HG02840 (cell line): ENCODE measurements at regions not wholly inside any gene's neighbourhood (a gene's known extent, or its start where the extent isn't known, plus 50 kb on each side); places are given as distances from the start of the nearest gene placed in this dataset.

Source experiments
- ATAC-seq: cut with Tn5 transposase; IDR thresholded peaks from one replicate; pipeline ENCODE4 v1.9.1; 2021; ENCODE audit warnings: mild to moderate bottlenecking, moderate library complexity, moderate number of reproducible peaks; ENCODE audit not compliant: unreplicated experiment, low FRiP score

DNA sequence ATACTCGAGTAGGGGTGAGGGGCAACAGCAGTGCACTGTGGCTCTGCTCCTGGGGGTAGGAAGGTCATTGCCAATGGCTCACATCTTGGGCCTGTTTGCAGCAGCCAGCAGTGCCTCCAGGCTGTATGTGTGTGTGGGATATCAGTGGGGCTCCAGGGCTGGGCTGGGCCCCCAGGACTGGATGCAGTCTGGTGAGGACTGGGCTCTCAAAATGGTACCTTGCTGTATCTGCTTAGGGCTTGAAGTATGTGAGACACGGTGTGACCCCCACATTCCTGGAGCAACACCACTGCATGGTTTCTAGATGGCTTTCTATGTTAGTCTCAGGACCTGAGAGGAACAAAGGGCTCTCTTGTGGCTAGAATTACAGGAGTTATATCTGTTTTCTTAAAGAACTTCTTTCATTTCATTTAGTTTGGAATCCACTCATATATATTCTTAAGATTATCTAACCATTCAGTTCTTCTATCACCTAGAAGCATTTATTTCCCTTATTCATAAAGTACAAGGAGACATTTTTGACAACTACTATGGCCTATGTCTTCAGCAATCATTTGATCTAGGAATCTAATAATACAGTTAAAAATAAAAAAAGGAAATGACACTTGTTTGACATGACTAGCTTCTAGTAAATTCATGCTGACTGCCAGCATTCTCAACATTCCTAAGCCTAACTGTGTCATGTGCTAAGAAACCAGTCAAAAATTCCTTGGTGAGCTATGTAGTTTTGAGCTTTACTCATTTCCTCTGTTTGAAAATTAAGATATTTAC, 443.2 kb upstream of the SEMA3A start:
- no peak for ATAC-seq

- no peak for ATAC-seq
Measured at GRCh38 chr7:84631913-84632312, 437.3 kb upstream of the SEMA3A start.

DNA sequence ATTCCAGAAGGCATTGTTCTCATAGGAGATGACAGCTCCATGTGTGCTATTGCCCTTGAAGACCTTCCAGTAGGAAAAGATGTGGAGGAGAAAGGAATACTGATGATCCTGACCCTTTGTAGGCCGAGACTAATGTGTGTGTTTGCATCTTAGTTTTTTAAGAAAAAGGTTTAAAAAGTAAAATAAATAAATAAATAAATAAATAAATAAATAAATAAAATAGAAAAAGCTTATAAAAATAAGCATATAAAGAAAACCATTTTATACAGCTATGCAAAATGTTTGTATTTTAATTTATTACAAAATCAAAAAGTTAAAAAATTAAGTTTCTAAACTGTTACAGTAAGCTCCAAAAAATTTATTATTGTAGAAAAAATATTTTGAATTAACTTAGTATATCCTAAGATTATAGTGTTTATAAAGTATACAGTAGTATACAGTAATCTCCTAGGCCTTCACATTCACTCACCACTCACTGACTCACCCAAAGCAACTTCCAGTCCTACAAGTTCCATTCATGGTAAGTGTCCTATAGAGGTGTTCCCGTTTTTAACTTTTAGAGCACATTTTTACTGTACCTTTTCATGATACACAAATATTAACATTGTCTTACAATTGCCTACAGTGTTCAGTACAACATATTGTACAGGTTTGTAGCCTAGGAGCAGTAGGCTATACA, 435.2 kb upstream of the SEMA3A start:
- ATAC-seq = no peak

DNA sequence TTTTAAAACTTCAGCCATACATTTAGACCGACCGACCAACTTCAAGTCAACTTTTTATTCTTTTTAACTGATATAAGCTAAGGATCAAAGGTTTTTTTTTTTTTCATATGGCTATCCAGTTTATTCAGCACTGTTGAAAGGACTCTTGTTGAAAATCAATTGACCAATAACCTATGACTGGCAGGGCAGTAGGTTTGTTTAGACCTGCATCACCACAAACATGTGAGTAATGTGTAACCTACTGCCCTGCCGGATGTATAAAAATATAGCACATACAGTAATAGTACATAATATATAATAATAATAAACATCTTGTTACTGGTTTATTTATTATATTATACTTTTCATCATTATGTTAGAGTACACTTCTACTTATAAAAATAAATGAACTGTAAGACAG, 434.6 kb upstream of the SEMA3A start:
- no peak for ATAC-seq

- no peak for ATAC-seq
Measured at GRCh38 chr7:84627250-84627649, 432.7 kb upstream of the SEMA3A start.

DNA sequence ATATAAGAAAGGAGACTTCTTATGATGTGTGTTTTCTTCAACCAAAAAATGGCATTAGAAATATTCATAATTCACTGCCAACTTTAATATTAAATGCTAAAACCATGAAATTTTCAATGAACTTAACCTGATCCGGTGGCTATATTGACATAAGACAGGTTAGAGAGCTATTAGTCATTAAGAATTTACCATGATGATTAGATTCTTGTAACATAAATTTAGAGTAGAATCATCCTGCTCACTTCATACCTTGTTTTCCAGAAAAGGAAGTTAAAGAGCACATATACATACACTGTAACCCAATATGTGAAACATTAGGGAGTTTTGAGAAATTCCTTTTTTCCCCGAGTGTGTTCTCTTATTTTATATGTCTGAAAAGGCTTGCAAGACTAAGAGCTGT, 430.3 kb upstream of the SEMA3A start:
- no peak for ATAC-seq

- no peak for ATAC-seq
Measured at GRCh38 chr7:84624527-84624926, 429.9 kb upstream of the SEMA3A start.

DNA sequence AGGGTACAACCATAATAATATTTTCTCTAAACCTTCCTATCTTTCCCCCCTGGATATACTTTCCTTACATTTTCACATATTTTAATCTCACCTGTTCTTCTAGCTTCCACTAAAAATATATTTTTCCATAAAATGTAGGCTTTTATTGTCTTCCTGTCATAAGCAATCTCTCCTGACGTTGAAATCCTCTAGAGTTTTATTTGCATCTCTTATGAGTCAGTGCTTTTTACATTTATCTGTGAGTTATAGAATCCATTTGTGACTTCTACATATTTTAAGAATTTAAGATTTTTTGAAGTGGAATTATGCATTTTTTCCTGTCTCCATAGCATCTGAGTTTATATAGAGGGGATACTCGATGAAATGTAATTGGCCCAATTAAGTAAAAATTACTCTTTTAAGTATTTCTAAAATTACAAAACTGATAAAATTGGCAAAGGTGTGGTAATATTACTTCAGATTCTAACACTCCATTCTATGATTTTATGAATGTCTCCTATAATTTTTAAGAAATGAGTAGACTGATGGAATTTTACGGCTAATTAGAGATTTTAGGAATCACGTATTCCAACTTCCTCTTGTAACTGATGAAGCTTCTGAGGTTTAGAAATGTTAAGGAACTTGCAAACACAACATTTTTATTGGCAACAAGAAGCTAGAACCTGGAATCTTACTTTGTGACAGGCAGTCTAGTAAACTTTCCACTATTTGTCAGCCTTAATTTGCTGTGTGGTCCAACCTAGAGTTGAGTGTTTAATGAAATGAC, 422.9 kb upstream of the SEMA3A start:
- ATAC-seq = no peak

DNA sequence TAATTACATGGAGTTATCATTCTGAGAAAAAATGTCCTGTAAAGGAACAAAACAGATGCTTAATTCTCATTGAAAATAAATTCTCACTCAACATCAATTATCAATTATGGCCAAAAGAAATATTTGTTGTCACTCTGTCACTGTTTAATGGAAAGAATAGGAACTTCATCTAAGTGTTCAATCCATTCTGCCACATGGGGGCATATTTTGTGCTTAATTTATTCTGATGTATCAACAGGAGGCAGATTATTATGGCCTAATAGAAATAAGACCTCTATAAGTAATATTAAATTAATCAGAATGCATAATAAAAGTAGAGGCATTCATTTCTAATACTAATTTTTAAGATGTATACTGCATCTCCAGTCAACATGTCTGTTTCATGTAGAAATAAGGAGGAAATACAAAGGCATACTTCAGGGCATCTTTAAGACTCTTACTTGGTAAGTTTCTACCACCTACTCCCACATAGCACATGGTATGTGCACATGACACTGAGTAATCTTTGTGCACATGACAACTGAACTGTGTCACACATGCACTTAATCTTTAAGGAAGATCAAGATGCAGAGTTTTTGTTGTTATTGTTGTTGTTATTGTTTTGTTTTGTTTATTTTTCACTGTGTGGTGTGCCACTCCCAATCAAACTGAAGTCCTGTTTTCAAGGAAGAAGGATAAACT, 420.4 kb upstream of the SEMA3A start:
- ATAC-seq = no peak

GRCh38 chr7:84612981-84613681, 418.5 kb upstream of the SEMA3A start:
- ATAC-seq = no peak

GRCh38 chr7:84611391-84611790, 416.8 kb upstream of the SEMA3A start:
- no peak for ATAC-seq

DNA sequence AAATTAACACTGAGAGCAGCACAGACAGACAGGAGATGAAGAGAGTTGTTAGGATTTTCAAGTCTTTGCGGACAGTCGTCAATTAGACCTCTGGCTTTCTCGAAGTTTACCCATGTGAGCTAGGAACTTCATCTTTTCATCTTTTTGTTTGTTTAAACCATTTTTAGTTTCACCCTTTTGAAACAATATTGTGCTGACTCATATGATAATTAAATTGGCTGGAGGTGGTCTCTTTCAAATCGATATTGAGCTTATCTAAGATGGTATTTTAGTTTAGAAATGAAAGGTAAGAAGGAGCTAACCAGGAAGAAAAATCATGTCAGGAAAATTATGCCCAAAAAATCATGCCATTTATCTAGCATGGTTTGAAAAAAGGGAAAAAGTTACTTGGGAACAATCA, 415.8 kb upstream of the SEMA3A start:
- no peak for ATAC-seq

DNA sequence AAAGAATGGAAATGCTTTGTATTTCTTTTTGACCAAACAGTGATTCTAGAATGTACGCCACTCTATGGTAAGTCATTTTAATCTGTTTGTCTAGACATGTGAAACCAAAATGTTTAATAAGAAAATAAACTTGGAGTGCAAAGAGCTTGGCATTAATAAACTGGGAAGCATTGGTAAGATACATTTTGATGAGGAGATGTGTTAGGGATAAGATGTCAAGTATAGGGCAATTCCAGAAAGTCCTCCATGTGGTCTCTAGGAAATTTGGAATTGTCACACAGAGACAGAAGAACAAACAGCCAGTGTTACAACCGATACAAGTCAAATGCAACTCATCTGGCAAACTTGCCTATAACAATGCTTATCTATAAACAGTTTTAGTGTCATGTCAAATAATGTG, 410.7 kb upstream of the SEMA3A start:
- no peak for ATAC-seq

DNA sequence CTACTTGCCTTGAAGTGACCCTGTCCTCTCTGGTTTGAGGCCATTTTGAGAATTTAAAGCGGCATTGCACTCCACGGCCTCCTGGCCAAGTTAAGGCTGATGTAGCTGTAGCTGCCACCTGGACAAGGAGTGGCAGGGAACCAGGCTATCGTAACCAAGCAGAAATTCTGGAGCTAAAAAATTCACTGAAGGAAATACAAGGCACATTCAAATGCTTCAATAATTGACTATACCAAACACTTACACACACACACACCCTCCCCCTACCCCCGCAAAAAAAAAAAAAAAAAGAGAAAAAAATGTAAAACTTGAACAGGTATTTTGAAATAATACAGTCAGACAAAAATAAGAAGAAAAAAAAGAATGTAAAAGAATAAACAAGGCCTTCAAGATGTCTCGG, 409.0 kb upstream of the SEMA3A start:
- ATAC-seq = no peak

- no peak for ATAC-seq
Measured at GRCh38 chr7:84595026-84595425, 400.4 kb upstream of the SEMA3A start.

GRCh38 chr7:84591897-84592296, 397.3 kb upstream of the SEMA3A start:
- ATAC-seq = no peak

DNA sequence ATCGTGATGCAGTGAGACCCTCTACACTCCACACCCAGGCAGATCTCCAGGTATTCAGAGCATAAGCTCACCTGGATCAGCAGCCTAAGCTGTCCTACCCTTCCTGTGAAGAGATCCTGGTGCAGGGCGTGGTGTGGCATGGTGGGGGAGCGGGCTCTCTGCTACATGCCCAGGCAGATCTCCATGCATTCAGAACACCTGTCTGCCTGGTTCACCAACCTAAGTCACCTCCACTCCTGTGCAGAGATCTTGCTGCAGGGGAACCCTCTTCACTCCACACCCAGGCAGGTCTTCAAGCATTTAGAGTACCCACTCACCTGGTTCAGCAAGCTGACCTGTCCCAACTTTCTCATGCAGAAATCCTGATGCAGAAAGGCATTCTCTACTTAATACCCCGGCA, 394.4 kb upstream of the SEMA3A start:
- ATAC-seq = no peak

DNA sequence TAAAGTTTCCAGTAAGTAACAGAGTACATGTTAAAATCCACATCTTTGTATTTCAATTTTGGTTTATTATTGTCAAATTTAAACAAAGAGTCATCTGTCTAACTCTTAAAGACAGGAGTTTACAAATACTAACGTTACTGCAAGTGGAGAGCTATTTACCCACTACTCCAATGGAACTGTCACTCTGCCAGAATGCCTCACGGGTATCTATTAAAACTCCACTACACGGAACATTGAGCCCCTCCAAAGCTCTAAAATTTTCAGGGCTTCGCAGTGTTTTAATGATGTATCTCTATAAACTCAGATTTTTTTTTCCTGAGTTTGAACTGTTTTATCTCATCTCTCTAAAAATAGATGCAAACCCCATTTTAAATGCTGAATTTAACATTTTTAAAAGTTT, 388.7 kb upstream of the SEMA3A start:
- no peak for ATAC-seq

- ATAC-seq = no peak
Measured at GRCh38 chr7:84582747-84583146, 388.2 kb upstream of the SEMA3A start.

DNA sequence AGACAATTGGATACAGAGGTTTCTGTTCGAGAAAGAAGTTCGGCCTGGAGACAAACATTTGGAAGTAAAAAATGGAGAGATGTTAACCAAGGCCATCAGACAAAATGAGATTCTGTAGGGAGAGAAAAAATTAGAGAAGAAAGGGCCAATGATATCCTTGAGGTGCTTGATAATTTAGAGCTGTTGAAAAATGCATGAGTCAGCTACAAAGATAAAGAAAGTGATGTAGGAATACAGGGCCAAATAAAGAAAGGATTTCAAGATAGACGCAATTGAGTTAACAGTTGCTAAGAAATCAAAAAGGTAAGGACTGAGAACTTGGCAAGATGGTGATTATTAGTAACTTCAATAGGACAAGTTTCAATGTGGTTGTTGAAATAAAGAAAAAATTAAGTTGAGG, 384.2 kb upstream of the SEMA3A start:
- ATAC-seq = no peak
